ENCODE measurements at regions not wholly inside any gene's neighbourhood (a gene's known extent, or its start where the extent isn't known, plus 50 kb on each side); places are given as distances from the start of the nearest gene placed in this dataset.

DNA sequence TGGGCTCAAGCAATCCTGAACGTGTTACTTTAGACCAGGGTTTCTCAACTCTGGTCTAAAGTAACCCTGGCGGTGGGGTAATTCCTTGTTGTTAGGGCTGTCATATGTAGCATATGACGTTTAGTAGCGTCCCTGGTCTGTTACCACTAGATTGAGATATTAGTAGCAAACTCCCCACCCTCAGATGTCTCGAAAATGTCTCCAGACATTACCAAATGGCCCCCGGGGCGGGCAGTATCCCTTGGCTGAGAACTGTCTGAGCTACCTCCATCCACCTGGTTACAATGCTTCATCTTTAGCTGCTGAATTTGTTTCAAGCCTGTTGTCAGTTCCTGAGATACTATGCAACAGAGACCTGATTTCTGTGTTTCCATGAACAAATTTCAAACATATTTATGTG, 56.7 kb downstream of the CLDN34 start:
- TF ChIP-seq, protein P1, sequence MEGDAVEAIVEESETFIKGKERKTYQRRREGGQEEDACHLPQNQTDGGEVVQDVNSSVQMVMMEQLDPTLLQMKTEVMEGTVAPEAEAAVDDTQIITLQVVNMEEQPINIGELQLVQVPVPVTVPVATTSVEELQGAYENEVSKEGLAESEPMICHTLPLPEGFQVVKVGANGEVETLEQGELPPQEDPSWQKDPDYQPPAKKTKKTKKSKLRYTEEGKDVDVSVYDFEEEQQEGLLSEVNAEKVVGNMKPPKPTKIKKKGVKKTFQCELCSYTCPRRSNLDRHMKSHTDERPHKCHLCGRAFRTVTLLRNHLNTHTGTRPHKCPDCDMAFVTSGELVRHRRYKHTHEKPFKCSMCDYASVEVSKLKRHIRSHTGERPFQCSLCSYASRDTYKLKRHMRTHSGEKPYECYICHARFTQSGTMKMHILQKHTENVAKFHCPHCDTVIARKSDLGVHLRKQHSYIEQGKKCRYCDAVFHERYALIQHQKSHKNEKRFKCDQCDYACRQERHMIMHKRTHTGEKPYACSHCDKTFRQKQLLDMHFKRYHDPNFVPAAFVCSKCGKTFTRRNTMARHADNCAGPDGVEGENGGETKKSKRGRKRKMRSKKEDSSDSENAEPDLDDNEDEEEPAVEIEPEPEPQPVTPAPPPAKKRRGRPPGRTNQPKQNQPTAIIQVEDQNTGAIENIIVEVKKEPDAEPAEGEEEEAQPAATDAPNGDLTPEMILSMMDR (IDR thresholded peaks at IDR 0.05) = no peak
- TF ChIP-seq POLR2A (IDR thresholded peaks at IDR 0.05; ENCODE audit: low read depth) = no peak

All from esophagus muscularis mucosa (tissue), 3 donors.